Panc1 (cell line): ENCODE measurements at regions not wholly inside any gene's neighbourhood (a gene's known extent, or its start where the extent isn't known, plus 50 kb on each side); places are given as distances from the start of the nearest gene placed in this dataset.

ENCODE experiments used
- ATAC-seq: fragments of 200-7000 bp; cut with Tn5 transposase; 2 replicates; pipeline ENCODE4 v1.9.1; 2020; ENCODE audit warnings: mild to moderate bottlenecking, moderate library complexity
- BruUV-seq: library from RNA; stranded (reverse); fragments of 400-500 nt; replicated peaks from 2 replicates; lab custom pipeline; 2021; lab: Mats Ljungman, UMichigan
- CTCF ChIA-PET: fragments of 300-600 bp; sonication (Branson Sonifier 250); formaldehyde crosslinking; loops from one replicate; lab custom pipeline; 2022; ENCODE audit warnings: antibody characterized with exemption; lab: Charles Lee
- POLR2A ChIA-PET: fragments of 300-600 bp; sonication (Branson Sonifier 250); formaldehyde crosslinking; loops from one replicate; lab custom pipeline; 2022; ENCODE audit warnings: antibody characterized with exemption; lab: Charles Lee
- DNase-seq: peaks from one replicate; pipeline ENCODE4 v3.0.0-alpha.2; 2010; ENCODE audit warnings: low read depth, low spot score
- H3K27ac ChIP-seq: 2 replicates; pipeline ENCODE4 v1.5.1; 2011; ENCODE audit warnings: mild to moderate bottlenecking, low read length, inconsistent platforms
- H3K27me3 ChIP-seq: fragments of 200-500 bp; sonication (Bioruptor generic); 2 replicates; pipeline ENCODE4 v1.6.0; 2014; ENCODE audit warnings: low read length, inconsistent platforms; ENCODE audit not compliant: control insufficient read depth, insufficient read depth
- H3K36me3 ChIP-seq: fragments of 200-500 bp; sonication (Bioruptor generic); 2 replicates; pipeline ENCODE4 v1.5.1; 2014; ENCODE audit warnings: inconsistent platforms, mild to moderate bottlenecking, low read length, moderate library complexity; ENCODE audit not compliant: control insufficient read depth, insufficient read depth
- H3K4me1 ChIP-seq: 2 replicates; pipeline ENCODE4 v1.5.1; 2011; ENCODE audit warnings: inconsistent platforms, mild to moderate bottlenecking, low read length, moderate library complexity; ENCODE audit not compliant: control insufficient read depth, insufficient read depth
- H3K4me3 ChIP-seq, 2 experiments: 2 replicates each; pipeline ENCODE4 v1.5.1; 2011 to 2012; ENCODE audit warnings: low read depth in 2 of 2, low read length in 2 of 2, mild to moderate bottlenecking in 2 of 2, inconsistent platforms in 1 of 2, moderate library complexity in 1 of 2
- H3K9me3 ChIP-seq: fragments of 200-500 bp; sonication (Bioruptor generic); 2 replicates; pipeline ENCODE4 v1.5.1; 2014; ENCODE audit warnings: low read depth, mild to moderate bottlenecking, inconsistent platforms, low read length, moderate library complexity; ENCODE audit not compliant: control insufficient read depth, insufficient read depth
- POLR2AphosphoS5 ChIP-seq: IDR thresholded peaks from 2 replicates; pipeline ENCODE4 v1.6.1; 2012; ENCODE audit warnings: mild to moderate bottlenecking, low read depth, low read length, moderate library complexity
- SIN3A ChIP-seq: IDR thresholded peaks from 2 replicates; pipeline ENCODE4 v1.6.1; 2012; ENCODE audit warnings: low read depth, mild to moderate bottlenecking, low read length, moderate library complexity, borderline replicate concordance; ENCODE audit not compliant: insufficient read depth
- TCF7L2 ChIP-seq: IDR thresholded peaks from 2 replicates; pipeline ENCODE4 v1.6.1; 2011; ENCODE audit warnings: mild to moderate bottlenecking, low read depth, low read length, inconsistent platforms
- in situ Hi-C: cut with HindIII; loops from 2 replicates; pipeline ENCODE4 v1.10.0; 2016; ENCODE audit warnings: low sequenced_read_pairs, low pct_unique_long_range_greater_than_20kb
- intact Hi-C: fragments of 100-400 bp; cut with micrococcal nuclease; formaldehyde crosslinking; loops from one replicate; pipeline ENCODE4 v1.10.0; 2022; ENCODE audit not compliant: unreplicated experiment
- TF ChIP-seq, protein P1 (sequence below): fragments of 450-650 bp; IDR thresholded peaks from 2 replicates; pipeline ENCODE4 v1.5.1; 2017; ENCODE audit warnings: mild to moderate bottlenecking
- TF ChIP-seq, protein P2 (sequence below), 2 experiments: IDR thresholded peaks; 2 replicates each; pipeline ENCODE4 v1.6.1; 2011 to 2012; ENCODE audit warnings: low read depth in 2 of 2, control low read depth in 1 of 2, low read length in 1 of 2, mild to moderate bottlenecking in 1 of 2, moderate library complexity in 1 of 2; ENCODE audit not compliant: insufficient read depth in 1 of 2

DNA sequence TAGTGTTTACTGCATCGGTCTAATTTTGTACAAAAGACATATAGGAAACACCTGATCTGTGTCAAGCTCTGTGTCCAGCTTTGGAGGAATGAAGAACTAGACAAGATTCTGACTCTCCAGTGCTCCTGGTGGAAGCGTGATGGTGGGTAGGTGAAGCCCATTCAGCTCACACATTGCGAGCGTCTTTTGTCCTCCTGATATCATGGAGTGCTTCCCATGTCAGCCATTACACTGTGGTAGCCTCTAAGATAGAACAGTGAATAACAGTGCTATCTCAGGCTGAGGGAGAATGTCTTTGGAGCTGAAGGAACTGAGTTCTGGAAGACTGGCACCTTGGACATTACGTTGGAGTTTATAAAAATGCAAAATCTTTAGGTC lies 350.2 kb downstream of the CYRIA start:
- no peaks in the 10 kb centered on the region for H3K27me3 ChIP-seq
- no peaks in the 10 kb centered on the region for H3K4me1 ChIP-seq
- in situ Hi-C loops: no loop called here
- ATAC-seq (no peak), DNase-seq (no peak)
- H3K36me3 ChIP-seq: no peaks in the 10 kb centered on the region
- H3K27ac ChIP-seq: no peak overlapping the region
- no TSS peak for BruUV-seq
- ChIA-PET POLR2A (no interaction called here), CTCF (no interaction called here)
- intact Hi-C loops: no loop called here
- TF ChIP-seq SIN3A (no peak), TCF7L2 (no peak), POLR2AphosphoS5 (no peak)
- TF ChIP-seq, protein P1, sequence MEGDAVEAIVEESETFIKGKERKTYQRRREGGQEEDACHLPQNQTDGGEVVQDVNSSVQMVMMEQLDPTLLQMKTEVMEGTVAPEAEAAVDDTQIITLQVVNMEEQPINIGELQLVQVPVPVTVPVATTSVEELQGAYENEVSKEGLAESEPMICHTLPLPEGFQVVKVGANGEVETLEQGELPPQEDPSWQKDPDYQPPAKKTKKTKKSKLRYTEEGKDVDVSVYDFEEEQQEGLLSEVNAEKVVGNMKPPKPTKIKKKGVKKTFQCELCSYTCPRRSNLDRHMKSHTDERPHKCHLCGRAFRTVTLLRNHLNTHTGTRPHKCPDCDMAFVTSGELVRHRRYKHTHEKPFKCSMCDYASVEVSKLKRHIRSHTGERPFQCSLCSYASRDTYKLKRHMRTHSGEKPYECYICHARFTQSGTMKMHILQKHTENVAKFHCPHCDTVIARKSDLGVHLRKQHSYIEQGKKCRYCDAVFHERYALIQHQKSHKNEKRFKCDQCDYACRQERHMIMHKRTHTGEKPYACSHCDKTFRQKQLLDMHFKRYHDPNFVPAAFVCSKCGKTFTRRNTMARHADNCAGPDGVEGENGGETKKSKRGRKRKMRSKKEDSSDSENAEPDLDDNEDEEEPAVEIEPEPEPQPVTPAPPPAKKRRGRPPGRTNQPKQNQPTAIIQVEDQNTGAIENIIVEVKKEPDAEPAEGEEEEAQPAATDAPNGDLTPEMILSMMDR: no peak
- TF ChIP-seq, protein P2, sequence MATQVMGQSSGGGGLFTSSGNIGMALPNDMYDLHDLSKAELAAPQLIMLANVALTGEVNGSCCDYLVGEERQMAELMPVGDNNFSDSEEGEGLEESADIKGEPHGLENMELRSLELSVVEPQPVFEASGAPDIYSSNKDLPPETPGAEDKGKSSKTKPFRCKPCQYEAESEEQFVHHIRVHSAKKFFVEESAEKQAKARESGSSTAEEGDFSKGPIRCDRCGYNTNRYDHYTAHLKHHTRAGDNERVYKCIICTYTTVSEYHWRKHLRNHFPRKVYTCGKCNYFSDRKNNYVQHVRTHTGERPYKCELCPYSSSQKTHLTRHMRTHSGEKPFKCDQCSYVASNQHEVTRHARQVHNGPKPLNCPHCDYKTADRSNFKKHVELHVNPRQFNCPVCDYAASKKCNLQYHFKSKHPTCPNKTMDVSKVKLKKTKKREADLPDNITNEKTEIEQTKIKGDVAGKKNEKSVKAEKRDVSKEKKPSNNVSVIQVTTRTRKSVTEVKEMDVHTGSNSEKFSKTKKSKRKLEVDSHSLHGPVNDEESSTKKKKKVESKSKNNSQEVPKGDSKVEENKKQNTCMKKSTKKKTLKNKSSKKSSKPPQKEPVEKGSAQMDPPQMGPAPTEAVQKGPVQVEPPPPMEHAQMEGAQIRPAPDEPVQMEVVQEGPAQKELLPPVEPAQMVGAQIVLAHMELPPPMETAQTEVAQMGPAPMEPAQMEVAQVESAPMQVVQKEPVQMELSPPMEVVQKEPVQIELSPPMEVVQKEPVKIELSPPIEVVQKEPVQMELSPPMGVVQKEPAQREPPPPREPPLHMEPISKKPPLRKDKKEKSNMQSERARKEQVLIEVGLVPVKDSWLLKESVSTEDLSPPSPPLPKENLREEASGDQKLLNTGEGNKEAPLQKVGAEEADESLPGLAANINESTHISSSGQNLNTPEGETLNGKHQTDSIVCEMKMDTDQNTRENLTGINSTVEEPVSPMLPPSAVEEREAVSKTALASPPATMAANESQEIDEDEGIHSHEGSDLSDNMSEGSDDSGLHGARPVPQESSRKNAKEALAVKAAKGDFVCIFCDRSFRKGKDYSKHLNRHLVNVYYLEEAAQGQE (IDR thresholded peaks at IDR 0.05; ENCODE audit: insufficient read depth in 1 of 2, low read depth in 2 of 2, low read length in 1 of 2): no peak
- H3K9me3 ChIP-seq: no peaks in the 10 kb centered on the region
- H3K4me3 ChIP-seq: no peak overlapping the region

GRCh38 chr2:16314691-16315457 lies 350.8 kb downstream of the CYRIA start:
- H3K4me1 ChIP-seq: no peaks in the 10 kb centered on the region
- H3K9me3 ChIP-seq: no peaks in the 10 kb centered on the region
- POLR2A ChIA-PET: no interaction called here
- TF ChIP-seq TCF7L2: no peak
- TF ChIP-seq POLR2AphosphoS5: no peak
- no peak for TF ChIP-seq SIN3A
- TF ChIP-seq, protein P2 (IDR thresholded peaks at IDR 0.05; ENCODE audit: insufficient read depth in 1 of 2, low read depth in 2 of 2, low read length in 1 of 2): no peak
- TF ChIP-seq, protein P1: no peak
- no peak for DNase-seq
- H3K36me3 ChIP-seq: no peaks in the 10 kb centered on the region
- no peaks in the 10 kb centered on the region for H3K27me3 ChIP-seq
- BruUV-seq: no TSS peak
- intact Hi-C loops (no loop called here), in situ Hi-C loops (no loop called here)
- H3K4me3 ChIP-seq: no peak overlapping the region
- no peak overlapping the region for H3K27ac ChIP-seq
- CTCF ChIA-PET: no interaction called here
- no peak for ATAC-seq
